D341Med (cell line): ENCODE measurements at regions not wholly inside any gene's neighbourhood (a gene's known extent, or its start where the extent isn't known, plus 50 kb on each side); places are given as distances from the start of the nearest gene placed in this dataset.

Experiments used
- DNase-seq: peaks from one replicate; pipeline ENCODE4 v3.0.0; 2012; ENCODE audit warnings: low spot score

GRCh38 chr5:56513141-56513540, 280.0 kb upstream of the ANKRD55 start:
- no peak for DNase-seq

- no peak for DNase-seq
These were observed 279.3 kb upstream of the ANKRD55 start for GRCh38 chr5:56512313-56512996.

- DNase-seq, result no peak
These were observed 278.3 kb upstream of the ANKRD55 start for GRCh38 chr5:56511326-56511841.

- no peak for DNase-seq
These were observed 275.1 kb upstream of the ANKRD55 start for GRCh38 chr5:56508249-56508648.

- no peak for DNase-seq
These were observed 274.3 kb upstream of the ANKRD55 start for GRCh38 chr5:56507351-56507930.

GRCh38 chr5:56506211-56506965, 273.3 kb upstream of the ANKRD55 start:
- no peak for DNase-seq

- DNase-seq, result no peak
These were observed 270.8 kb upstream of the ANKRD55 start for GRCh38 chr5:56503929-56504328.

- DNase-seq, result no peak
These were observed 268.8 kb upstream of the ANKRD55 start for GRCh38 chr5:56501781-56502557.

GRCh38 chr5:56499901-56500300, 266.8 kb upstream of the ANKRD55 start:
- DNase-seq, result no peak

- no peak for DNase-seq
These were observed 266.4 kb upstream of the ANKRD55 start for GRCh38 chr5:56499491-56499890.

- DNase-seq, result no peak
These were observed 265.7 kb upstream of the ANKRD55 start for GRCh38 chr5:56498759-56499395.

- no peak for DNase-seq
These were observed 263.5 kb upstream of the ANKRD55 start for GRCh38 chr5:56496581-56497063.

GRCh38 chr5:56494300-56494731, 261.2 kb upstream of the ANKRD55 start:
- DNase-seq, result no peak

- DNase-seq, result no peak
These were observed 260.6 kb upstream of the ANKRD55 start for GRCh38 chr5:56493766-56494165.

- no peak for DNase-seq
These were observed 260.2 kb upstream of the ANKRD55 start for GRCh38 chr5:56493308-56493707.

GRCh38 chr5:56492812-56493211, 259.7 kb upstream of the ANKRD55 start:
- no peak for DNase-seq

- no peak for DNase-seq
These were observed 257.9 kb upstream of the ANKRD55 start for GRCh38 chr5:56490971-56491468.

GRCh38 chr5:56489272-56489671, 256.1 kb upstream of the ANKRD55 start:
- DNase-seq, result no peak

- no peak for DNase-seq
These were observed 254.5 kb upstream of the ANKRD55 start for GRCh38 chr5:56487528-56488115.

- no peak for DNase-seq
These were observed 249.2 kb upstream of the ANKRD55 start for GRCh38 chr5:56482363-56482762.
